ENCODE measurements at regions not wholly inside any gene's neighbourhood (a gene's known extent, or its start where the extent isn't known, plus 50 kb on each side); places are given as distances from the start of the nearest gene placed in this dataset.

- Histone ChIP-seq H2AFZ (ENCODE audit: low read length) (no peak overlapping the region), H4K20me1 (ENCODE audit: insufficient read depth, low read length) (no peaks in the 10 kb centered on the region), H3K27me3 (ENCODE audit: insufficient read depth, low read length) (no peaks in the 10 kb centered on the region), H3K4me1 (ENCODE audit: insufficient read depth, low read length) (no peaks in the 10 kb centered on the region), H3K4me3 (ENCODE audit: insufficient read depth, low read length) (no peak overlapping the region), H3K9me3 (ENCODE audit: low read depth, low read length) (no peaks in the 10 kb centered on the region), H3K79me2 (ENCODE audit: insufficient read depth, low read length) (no peaks in the 10 kb centered on the region), H3K4me2 (ENCODE audit: insufficient read depth, low read length) (no peak overlapping the region), H3K27ac (ENCODE audit: low read depth, low read length) (no peak overlapping the region), H3K36me3 (ENCODE audit: insufficient read depth, low read length) (no peaks in the 10 kb centered on the region)
- no peak for DNase-seq (ENCODE audit: insufficient read length, low spot score, missing footprints)
- no peak for TF ChIP-seq CTCF (IDR thresholded peaks at IDR 0.05; ENCODE audit: extremely low read depth, low read depth, low read length)
Observed at GRCh38 chr2:104163611-104164130, 690.2 kb upstream of the POU3F3 start.

- H3K4me1 ChIP-seq (ENCODE audit: insufficient read depth, low read length), result no peaks in the 10 kb centered on the region
- no peaks in the 10 kb centered on the region for H3K79me2 ChIP-seq (ENCODE audit: insufficient read depth, low read length)
- no peaks in the 10 kb centered on the region for H3K9me3 ChIP-seq (ENCODE audit: low read depth, low read length)
- no peak for DNase-seq (ENCODE audit: insufficient read length, low spot score, missing footprints)
- H3K4me2 ChIP-seq (ENCODE audit: insufficient read depth, low read length), result no peak overlapping the region
- H4K20me1 ChIP-seq (ENCODE audit: insufficient read depth, low read length), result no peaks in the 10 kb centered on the region
- no peaks in the 10 kb centered on the region for H3K36me3 ChIP-seq (ENCODE audit: insufficient read depth, low read length)
- no peak for TF ChIP-seq CTCF (IDR thresholded peaks at IDR 0.05; ENCODE audit: extremely low read depth, low read depth, low read length)
- no peak overlapping the region for H2AFZ ChIP-seq (ENCODE audit: low read length)
- no peak overlapping the region for H3K27ac ChIP-seq (ENCODE audit: low read depth, low read length)
- no peak overlapping the region for H3K4me3 ChIP-seq (ENCODE audit: insufficient read depth, low read length)
- H3K27me3 ChIP-seq (ENCODE audit: insufficient read depth, low read length), result no peaks in the 10 kb centered on the region
Observed at GRCh38 chr2:104164721-104165252, 689.1 kb upstream of the POU3F3 start.

GRCh38 chr2:104177179-104177578 lies 676.7 kb upstream of the POU3F3 start:
- Histone ChIP-seq H3K4me3 (ENCODE audit: insufficient read depth, low read length) (no peak overlapping the region), H3K4me1 (ENCODE audit: insufficient read depth, low read length) (no peaks in the 10 kb centered on the region), H2AFZ (ENCODE audit: low read length) (no peak overlapping the region), H4K20me1 (ENCODE audit: insufficient read depth, low read length) (no peaks in the 10 kb centered on the region), H3K4me2 (ENCODE audit: insufficient read depth, low read length) (no peak overlapping the region), H3K27me3 (ENCODE audit: insufficient read depth, low read length) (no peaks in the 10 kb centered on the region), H3K79me2 (ENCODE audit: insufficient read depth, low read length) (no peaks in the 10 kb centered on the region), H3K9me3 (ENCODE audit: low read depth, low read length) (peaks cover 4% of the 10 kb centered on the region), H3K36me3 (ENCODE audit: insufficient read depth, low read length) (no peaks in the 10 kb centered on the region), H3K27ac (ENCODE audit: low read depth, low read length) (no peak overlapping the region)
- no peak for TF ChIP-seq CTCF (IDR thresholded peaks at IDR 0.05; ENCODE audit: extremely low read depth, low read depth, low read length)
- DNase-seq (ENCODE audit: insufficient read length, low spot score, missing footprints), result no peak

- no peak for TF ChIP-seq CTCF (IDR thresholded peaks at IDR 0.05; ENCODE audit: extremely low read depth, low read depth, low read length)
- Histone ChIP-seq H3K4me1 (ENCODE audit: insufficient read depth, low read length) (no peaks in the 10 kb centered on the region), H3K4me3 (ENCODE audit: insufficient read depth, low read length) (no peak overlapping the region)
Observed at GRCh38 chr2:104179644-104180043, 674.3 kb upstream of the POU3F3 start.

More at GRCh38 chr2:104179644-104180043, 674.3 kb upstream of the POU3F3 start:
- Histone ChIP-seq H3K79me2 (ENCODE audit: insufficient read depth, low read length) (no peaks in the 10 kb centered on the region), H3K4me2 (ENCODE audit: insufficient read depth, low read length) (no peak overlapping the region), H3K27ac (ENCODE audit: low read depth, low read length) (no peak overlapping the region), H3K27me3 (ENCODE audit: insufficient read depth, low read length) (no peaks in the 10 kb centered on the region), H4K20me1 (ENCODE audit: insufficient read depth, low read length) (no peaks in the 10 kb centered on the region), H3K9me3 (ENCODE audit: low read depth, low read length) (peaks cover 4% of the 10 kb centered on the region), H3K36me3 (ENCODE audit: insufficient read depth, low read length) (no peaks in the 10 kb centered on the region), H2AFZ (ENCODE audit: low read length) (no peak overlapping the region)
- DNase-seq (ENCODE audit: insufficient read length, low spot score, missing footprints), result no peak
